ENCODE measurements at regions not wholly inside any gene's neighbourhood (a gene's known extent, or its start where the extent isn't known, plus 50 kb on each side); places are given as distances from the start of the nearest gene placed in this dataset.

DNA sequence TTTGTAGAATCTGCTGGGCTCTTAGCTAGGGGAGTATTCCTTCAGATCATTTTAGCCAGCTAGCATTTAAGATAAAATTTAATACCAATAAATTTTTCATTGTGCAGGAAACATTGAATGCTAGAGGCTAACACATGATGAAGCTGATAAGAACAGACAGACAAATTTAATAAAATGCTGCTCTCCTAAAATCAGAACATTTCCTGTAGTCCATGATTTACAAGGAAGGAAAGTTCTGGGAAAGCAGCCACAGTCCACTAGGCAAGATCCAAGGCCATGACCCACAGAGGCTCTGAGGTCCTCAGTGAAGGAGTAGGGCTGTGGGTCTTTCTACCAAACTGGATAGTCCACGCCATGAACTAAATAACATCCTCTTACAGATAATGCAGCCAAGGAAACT, 253.0 kb downstream of the ICE1 start:
- POLR2A ChIA-PET, result no interaction called here
- TF ChIP-seq, protein P1, sequence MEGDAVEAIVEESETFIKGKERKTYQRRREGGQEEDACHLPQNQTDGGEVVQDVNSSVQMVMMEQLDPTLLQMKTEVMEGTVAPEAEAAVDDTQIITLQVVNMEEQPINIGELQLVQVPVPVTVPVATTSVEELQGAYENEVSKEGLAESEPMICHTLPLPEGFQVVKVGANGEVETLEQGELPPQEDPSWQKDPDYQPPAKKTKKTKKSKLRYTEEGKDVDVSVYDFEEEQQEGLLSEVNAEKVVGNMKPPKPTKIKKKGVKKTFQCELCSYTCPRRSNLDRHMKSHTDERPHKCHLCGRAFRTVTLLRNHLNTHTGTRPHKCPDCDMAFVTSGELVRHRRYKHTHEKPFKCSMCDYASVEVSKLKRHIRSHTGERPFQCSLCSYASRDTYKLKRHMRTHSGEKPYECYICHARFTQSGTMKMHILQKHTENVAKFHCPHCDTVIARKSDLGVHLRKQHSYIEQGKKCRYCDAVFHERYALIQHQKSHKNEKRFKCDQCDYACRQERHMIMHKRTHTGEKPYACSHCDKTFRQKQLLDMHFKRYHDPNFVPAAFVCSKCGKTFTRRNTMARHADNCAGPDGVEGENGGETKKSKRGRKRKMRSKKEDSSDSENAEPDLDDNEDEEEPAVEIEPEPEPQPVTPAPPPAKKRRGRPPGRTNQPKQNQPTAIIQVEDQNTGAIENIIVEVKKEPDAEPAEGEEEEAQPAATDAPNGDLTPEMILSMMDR (IDR thresholded peaks at IDR 0.05; ENCODE audit: insufficient read depth, low read length, missing control alignments), result no peak
- DNase-seq (ENCODE audit: low read depth, low spot score), result no peak
- CTCF ChIA-PET, result no interaction called here
- no peak overlapping the region for H3K4me3 ChIP-seq (ENCODE audit: low read depth, low read length)

DNA sequence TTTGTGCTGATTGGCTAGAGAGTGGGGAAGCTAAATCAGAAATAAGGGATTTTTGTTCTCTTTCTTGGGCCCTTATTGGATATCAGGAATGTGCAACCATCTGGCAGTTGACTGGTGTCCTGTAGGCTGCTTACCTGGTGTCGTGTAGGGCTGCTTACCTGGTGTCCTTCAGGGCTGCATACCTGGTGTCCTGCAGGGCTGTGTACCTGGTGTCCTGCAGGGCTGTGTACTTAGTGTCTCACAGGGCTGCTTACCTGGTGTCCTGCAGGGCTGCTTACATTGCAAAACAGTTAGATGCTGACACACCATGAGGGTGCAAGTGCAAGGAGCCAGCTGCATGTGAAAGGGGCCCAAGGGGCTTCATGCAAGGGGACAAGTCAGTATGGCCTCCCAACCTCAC, 249.3 kb downstream of the ICE1 start:
- CTCF ChIA-PET, result no interaction called here
- DNase-seq (ENCODE audit: low read depth, low spot score), result no peak
- POLR2A ChIA-PET, result no interaction called here
- H3K4me3 ChIP-seq (ENCODE audit: low read depth, low read length), result no peak overlapping the region
- TF ChIP-seq, protein P1 (IDR thresholded peaks at IDR 0.05; ENCODE audit: insufficient read depth, low read length, missing control alignments), result no peak

DNA sequence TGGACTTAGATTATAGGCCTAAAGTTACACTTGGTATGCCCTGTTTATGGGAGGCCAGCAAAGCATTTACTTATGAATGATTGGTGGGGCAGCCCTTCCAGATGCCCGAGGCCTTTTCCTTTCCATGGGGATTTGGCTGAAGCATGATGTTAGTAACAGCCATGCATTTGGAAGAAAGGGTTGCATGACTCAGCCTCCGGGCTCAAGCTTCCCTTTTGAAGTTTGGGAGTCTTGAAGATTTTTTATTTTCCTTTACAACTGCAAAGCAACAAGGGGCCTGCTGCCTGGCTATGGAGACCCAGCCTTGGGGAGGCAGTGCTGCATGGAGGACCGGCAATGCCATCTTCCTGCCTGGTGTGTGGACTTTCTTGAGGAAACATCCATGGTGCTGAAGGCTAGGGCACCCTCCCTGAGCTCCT, 244.7 kb downstream of the ICE1 start:
- DNase-seq (ENCODE audit: low read depth, low spot score), result no peak
- CTCF ChIA-PET, result no interaction called here
- POLR2A ChIA-PET, result no interaction called here
- TF ChIP-seq, protein P1 (IDR thresholded peaks at IDR 0.05; ENCODE audit: insufficient read depth, low read length, missing control alignments), result no peak
- no peak overlapping the region for H3K4me3 ChIP-seq (ENCODE audit: low read depth, low read length)

DNA sequence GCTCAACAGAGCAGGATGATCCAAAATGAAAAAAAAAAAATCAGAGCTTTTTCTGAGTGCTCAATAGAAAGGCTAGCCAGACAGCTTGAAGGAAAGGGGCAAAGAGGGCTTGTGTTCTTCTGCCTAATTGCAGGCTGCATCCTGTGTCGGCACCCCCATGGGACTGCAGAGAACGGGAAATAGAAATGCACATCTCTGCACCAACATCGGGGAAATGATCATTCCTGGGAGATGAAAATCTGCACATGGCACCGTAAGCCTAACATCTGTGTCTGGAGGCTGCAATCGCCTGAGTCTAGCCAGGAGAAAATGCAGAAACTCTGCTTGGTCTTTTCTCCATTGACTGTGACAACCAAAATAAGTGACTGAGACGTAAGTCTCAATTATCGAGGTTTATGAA, 243.9 kb downstream of the ICE1 start:
- CTCF ChIA-PET, result no interaction called here
- POLR2A ChIA-PET, result no interaction called here
- TF ChIP-seq, protein P1 (IDR thresholded peaks at IDR 0.05; ENCODE audit: insufficient read depth, low read length, missing control alignments), result no peak
- DNase-seq (ENCODE audit: low read depth, low spot score), result no peak
- H3K4me3 ChIP-seq (ENCODE audit: low read depth, low read length), result no peak overlapping the region

DNA sequence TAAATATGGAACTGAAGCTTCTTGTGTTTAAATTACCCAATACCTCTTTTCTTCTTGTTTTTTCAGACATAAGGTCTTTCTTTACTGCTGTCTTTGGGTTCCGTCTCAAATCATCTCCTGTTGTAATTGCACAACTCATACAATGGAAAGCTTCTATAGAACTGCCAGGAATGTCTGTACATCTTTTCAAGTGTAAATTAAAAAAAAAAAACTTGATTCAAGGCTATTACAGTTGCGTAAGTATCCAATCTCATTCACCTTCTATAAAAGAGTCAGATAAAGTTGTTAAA, 243.5 kb downstream of the ICE1 start:
- H3K4me3 ChIP-seq (ENCODE audit: low read depth, low read length), result no peak overlapping the region
- no peak for DNase-seq (ENCODE audit: low read depth, low spot score)
- CTCF ChIA-PET, result no interaction called here
- TF ChIP-seq, protein P1 (IDR thresholded peaks at IDR 0.05; ENCODE audit: insufficient read depth, low read length, missing control alignments), result no peak
- POLR2A ChIA-PET, result no interaction called here

DNA sequence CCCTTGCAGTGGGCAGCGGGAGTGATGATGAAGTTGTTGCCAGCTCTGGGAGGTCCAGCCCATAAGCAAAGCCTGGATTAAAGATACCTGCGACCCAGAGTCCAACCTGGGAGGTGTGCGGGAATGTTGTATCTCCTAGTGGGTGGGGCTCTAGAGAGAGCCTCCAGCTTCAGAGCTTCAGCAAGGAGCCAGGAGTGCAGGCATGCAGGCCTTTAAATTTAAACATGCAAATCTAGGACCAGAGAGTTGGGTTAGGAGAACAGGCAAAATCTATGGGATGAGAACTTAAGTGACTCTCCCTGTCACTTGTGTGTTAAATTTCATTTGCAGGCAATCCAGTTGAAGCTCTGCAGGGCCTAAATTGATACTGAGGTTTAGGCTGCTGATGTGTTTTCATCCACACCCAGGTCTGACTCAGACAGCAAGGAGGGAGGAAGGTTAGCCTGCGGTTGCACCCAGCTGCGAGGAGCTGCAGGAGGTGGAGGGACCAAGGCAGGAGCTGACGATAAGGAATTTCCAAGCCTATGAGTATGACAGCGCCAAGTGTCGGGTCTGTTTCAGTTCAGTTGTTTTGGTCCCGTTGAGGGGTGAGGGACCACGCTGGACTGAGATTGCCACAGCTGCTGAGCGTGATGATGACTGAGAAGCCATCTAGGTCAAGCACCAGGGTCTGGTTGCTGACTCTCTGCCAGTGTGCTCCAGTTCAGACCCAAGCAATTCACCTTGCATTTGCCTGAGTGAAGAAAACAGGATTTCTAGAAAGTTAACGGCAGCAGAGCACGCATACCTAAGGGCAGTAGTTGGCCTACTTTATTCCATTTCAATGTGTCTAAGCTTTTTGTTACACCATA, 243.0 kb downstream of the ICE1 start:
- DNase-seq (ENCODE audit: low read depth, low spot score), result no peak
- H3K4me3 ChIP-seq (ENCODE audit: low read depth, low read length), result no peak overlapping the region
- ChIA-PET POLR2A (no interaction called here), CTCF (no interaction called here)
- TF ChIP-seq, protein P1 (IDR thresholded peaks at IDR 0.05; ENCODE audit: insufficient read depth, low read length, missing control alignments), result no peak

All from AG04449 (cell line).